Right forelimb (tissue), 1 donor: ENCODE measurements at regions not wholly inside any gene's neighbourhood (a gene's known extent, or its start where the extent isn't known, plus 50 kb on each side); places are given as distances from the start of the nearest gene placed in this dataset.

Experiments used
- DNase-seq: peaks from one replicate; pipeline ENCODE4 v3.0.0-alpha.2; 2018

- no peak for DNase-seq
These were observed 132.6 kb upstream of the ARHGAP5 start for GRCh38 chr14:31944256-31945073.

GRCh38 chr14:31945074-31945613 is 132.0 kb upstream of the ARHGAP5 start:
- no peak for DNase-seq

GRCh38 chr14:31945701-31946100 is 131.4 kb upstream of the ARHGAP5 start:
- DNase-seq = no peak

- DNase-seq = no peak
These were observed 130.0 kb upstream of the ARHGAP5 start for GRCh38 chr14:31947076-31947475.

GRCh38 chr14:31947680-31948595 is 129.2 kb upstream of the ARHGAP5 start:
- DNase-seq = no peak

GRCh38 chr14:31949709-31950108 is 127.4 kb upstream of the ARHGAP5 start:
- DNase-seq = no peak

GRCh38 chr14:31950331-31950730 is 126.8 kb upstream of the ARHGAP5 start:
- DNase-seq = no peak

GRCh38 chr14:31950764-31951637 is 126.1 kb upstream of the ARHGAP5 start:
- DNase-seq = peak; percentile 71

GRCh38 chr14:31951638-31951964 is 125.5 kb upstream of the ARHGAP5 start:
- no peak for DNase-seq

GRCh38 chr14:31952573-31952972 is 124.5 kb upstream of the ARHGAP5 start:
- no peak for DNase-seq

GRCh38 chr14:31953210-31953609 is 123.9 kb upstream of the ARHGAP5 start:
- DNase-seq = no peak

GRCh38 chr14:31954991-31955390 is 122.1 kb upstream of the ARHGAP5 start:
- DNase-seq = no peak

GRCh38 chr14:31955936-31956579 is 121.0 kb upstream of the ARHGAP5 start:
- no peak for DNase-seq

GRCh38 chr14:31957565-31957964 is 119.5 kb upstream of the ARHGAP5 start:
- no peak for DNase-seq

GRCh38 chr14:31960039-31960438 is 117.1 kb upstream of the ARHGAP5 start:
- DNase-seq = no peak

- no peak for DNase-seq
These were observed 115.2 kb upstream of the ARHGAP5 start for GRCh38 chr14:31961896-31962295.

- no peak for DNase-seq
These were observed 114.2 kb upstream of the ARHGAP5 start for GRCh38 chr14:31962920-31963319.

GRCh38 chr14:31963587-31963986 is 113.5 kb upstream of the ARHGAP5 start:
- no peak for DNase-seq

- no peak for DNase-seq
These were observed 112.6 kb upstream of the ARHGAP5 start for GRCh38 chr14:31964490-31964889.

- DNase-seq = no peak
These were observed 111.9 kb upstream of the ARHGAP5 start for GRCh38 chr14:31965071-31965734.

GRCh38 chr14:31965735-31966598 is 111.1 kb upstream of the ARHGAP5 start:
- DNase-seq = no peak
